Esophagus mucosa (tissue), 1 donor: ENCODE measurements at regions not wholly inside any gene's neighbourhood (a gene's known extent, or its start where the extent isn't known, plus 50 kb on each side); places are given as distances from the start of the nearest gene placed in this dataset.

Source experiments
- ATAC-seq: fragments of 200-7000 bp; cut with Tn5 transposase; one replicate; pipeline ENCODE4 v1.9.1; 2020
- donor health status: DM: yes; HTN: yes; CAD: no.

- no peak for ATAC-seq
Measured at GRCh38 chr2:144893464-144893863, 373.5 kb upstream of the ZEB2 start.

GRCh38 chr2:144890828-144891227 lies 370.9 kb upstream of the ZEB2 start:
- no peak for ATAC-seq

- no peak for ATAC-seq
Measured at GRCh38 chr2:144889348-144889747, 369.4 kb upstream of the ZEB2 start.

GRCh38 chr2:144886862-144887261 lies 366.9 kb upstream of the ZEB2 start:
- ATAC-seq: no peak

- ATAC-seq: no peak
Measured at GRCh38 chr2:144877893-144878292, 358.0 kb upstream of the ZEB2 start.

GRCh38 chr2:144876013-144876412 lies 356.1 kb upstream of the ZEB2 start:
- ATAC-seq: no peak

GRCh38 chr2:144875290-144875969 lies 355.5 kb upstream of the ZEB2 start:
- ATAC-seq: no peak

GRCh38 chr2:144865670-144866069 lies 345.8 kb upstream of the ZEB2 start:
- no peak for ATAC-seq

GRCh38 chr2:144859716-144860115 lies 339.8 kb upstream of the ZEB2 start:
- no peak for ATAC-seq

GRCh38 chr2:144858211-144858610 lies 338.3 kb upstream of the ZEB2 start:
- no peak for ATAC-seq

GRCh38 chr2:144854596-144854995 lies 334.7 kb upstream of the ZEB2 start:
- ATAC-seq: no peak

- no peak for ATAC-seq
Measured at GRCh38 chr2:144849612-144850011, 329.7 kb upstream of the ZEB2 start.

- ATAC-seq: no peak
Measured at GRCh38 chr2:144848423-144848822, 328.5 kb upstream of the ZEB2 start.

- ATAC-seq: no peak
Measured at GRCh38 chr2:144847347-144848080, 327.6 kb upstream of the ZEB2 start.

GRCh38 chr2:144836635-144837350 lies 316.9 kb upstream of the ZEB2 start:
- ATAC-seq: no peak

- ATAC-seq: no peak
Measured at GRCh38 chr2:144835634-144836350, 315.9 kb upstream of the ZEB2 start.

GRCh38 chr2:144834998-144835633 lies 315.2 kb upstream of the ZEB2 start:
- ATAC-seq: no peak

- no peak for ATAC-seq
Measured at GRCh38 chr2:144834363-144834762, 314.4 kb upstream of the ZEB2 start.

- ATAC-seq: no peak
Measured at GRCh38 chr2:144833075-144833637, 313.2 kb upstream of the ZEB2 start.

GRCh38 chr2:144832048-144832447 lies 312.1 kb upstream of the ZEB2 start:
- ATAC-seq: no peak

- ATAC-seq: no peak
Measured at GRCh38 chr2:144830543-144830942, 310.6 kb upstream of the ZEB2 start.

GRCh38 chr2:144827404-144827803 lies 307.5 kb upstream of the ZEB2 start:
- no peak for ATAC-seq
